Ovary (tissue), 7 donors: ENCODE measurements at regions not wholly inside any gene's neighbourhood (a gene's known extent, or its start where the extent isn't known, plus 50 kb on each side); places are given as distances from the start of the nearest gene placed in this dataset.
"Not testable (repeated sequence)": the region's sequence is repeated elsewhere in the genome, so short reads cannot be mapped to it uniquely, and the experiment has no call there.

Source experiments
- DNase-seq, 5 donors: peaks; one replicate each; pipeline ENCODE4 v3.0.0-alpha.2; 2019 to 2020
- H3K27ac ChIP-seq, 2 donors: fragments of 200-600 bp; one replicate each; pipeline versions ENCODE4 v1.5.1 to v1.8.0; 2019 to 2022
- H3K27me3 ChIP-seq: fragments of 200-600 bp; one replicate; pipeline ENCODE4 v1.8.0; 2022
- H3K36me3 ChIP-seq: fragments of 200-600 bp; sonication (generic); one replicate; pipeline ENCODE4 v1.5.1; 2019
- H3K4me1 ChIP-seq: one replicate; pipeline ENCODE4 v1.8.1; 2013; ENCODE audit warnings: mild to moderate bottlenecking, moderate library complexity; ENCODE audit not compliant: insufficient read depth
- H3K4me3 ChIP-seq: fragments of 200-600 bp; sonication (generic); one replicate; pipeline ENCODE4 v1.5.1; 2017
- H3K9me3 ChIP-seq, 2 donors: fragments of 200-600 bp in 1 of 2; sonication (generic) in 1 of 2; one replicate each; pipeline versions ENCODE4 v1.5.1 to v1.8.1; 2013 to 2019; ENCODE audit warnings: mild to moderate bottlenecking in 1 of 2, moderate library complexity in 1 of 2
- CTCF ChIP-seq, 3 donors: fragments of 450-650 bp in 2 of 3; fragments of 200-600 bp in 1 of 3; IDR thresholded peaks; one replicate each; pipeline versions ENCODE4 v1.5.1 to v1.8.0; 2016 to 2022; ENCODE audit warnings: antibody characterized with exemption in 3 of 3, mild to moderate bottlenecking in 1 of 3
- EP300 ChIP-seq: sonication (generic); formaldehyde crosslinking; IDR thresholded peaks from one replicate; pipeline ENCODE4 v1.6.1; 2017; ENCODE audit warnings: antibody characterized with exemption
- POLR2A ChIP-seq: fragments of 450-650 bp; IDR thresholded peaks from one replicate; pipeline ENCODE4 v1.6.1; 2017; ENCODE audit warnings: antibody characterized with exemption, mild to moderate bottlenecking, moderate library complexity
- WGBS, 3 donors: extraction: QIAGEN DNeasy Blood & Tissue Kit in 1 of 3; methylation state at CpG; one replicate each; pipeline versions ENCODE4 v1.1.5 to v1.1.7; 2013 to 2017; 5-methylcytosine and 5-hydroxymethylcytosine counted together
- intact Hi-C, 4 donors: fragments of 100-400 bp; cut with DNase I; formaldehyde crosslinking; loops; one replicate each; pipeline versions ENCODE4 v1.11.0 to v1.15.1; 2022 to 2023
- donor health status: DM: no; HTN: no; CAD: no; lungs with moderate emphysema.
- donor health status: DM: no; HTN: no; CAD: no.
- donor health status: Bipolar disorder and iron deficiency.
- donor health status: DM: no; HTN: no; CAD: no.
- donor health status: DM: yes; HTN: yes; CAD: no.

DNA sequence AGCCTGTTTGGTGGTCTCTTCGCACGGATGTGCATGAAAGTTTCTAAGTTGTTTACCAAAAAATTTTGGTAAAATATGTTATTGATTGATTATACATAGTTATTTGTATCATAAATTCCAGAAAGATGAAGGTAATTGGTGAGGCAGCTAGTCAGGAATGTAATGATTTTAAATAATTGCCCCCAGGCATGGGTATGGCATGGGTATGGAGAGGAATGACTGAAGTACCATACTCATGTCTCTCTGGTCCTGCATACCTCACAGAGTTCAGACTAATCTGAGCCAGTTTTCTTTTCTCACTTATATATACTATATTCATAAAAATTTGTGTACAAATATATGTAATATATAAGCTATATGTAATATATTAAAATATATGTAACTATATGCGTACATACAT is 329.0 kb upstream of the TECRL start:
- H3K36me3 ChIP-seq, result no peaks in the 10 kb centered on the region

DNA sequence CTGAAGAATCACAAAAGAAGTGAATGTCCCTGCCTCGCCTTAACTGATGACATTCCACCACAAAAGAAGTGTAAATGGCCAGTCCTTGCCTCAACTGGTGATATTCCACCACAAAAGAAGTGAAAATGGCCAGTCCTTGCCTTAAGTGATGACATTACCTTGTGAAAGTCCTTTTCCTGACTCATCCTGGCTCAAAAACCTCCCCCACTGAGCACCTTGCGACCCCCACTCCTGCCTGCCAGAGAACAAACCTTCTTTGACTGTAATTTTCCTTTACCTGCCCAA is 328.5 kb upstream of the TECRL start:
- DNase-seq, H3K9me3 ChIP-seq, H3K27me3 ChIP-seq, H3K27ac ChIP-seq, H3K4me3 ChIP-seq, H3K4me1 ChIP-seq, H3K36me3 ChIP-seq, intact Hi-C loops: not testable (repeated sequence)
- WGBS, 3 donors, result 39 to 56% (median 46%) methylated on average over 2 of the region's 2 CpGs

More for the DNA sequence above, 329.0 kb upstream of the TECRL start:
- DNase-seq, result no peak
- Histone ChIP-seq H3K4me1 (no peaks in the 10 kb centered on the region), H3K9me3 (no peaks in the 10 kb centered on the region), H3K27me3 (no peaks in the 10 kb centered on the region), H3K4me3 (no peak overlapping the region), H3K27ac (no peak overlapping the region)
- no peak for TF ChIP-seq POLR2A
- no peak for TF ChIP-seq EP300
- no peak for TF ChIP-seq CTCF (IDR thresholded peaks at IDR 0.05)
- intact Hi-C loops, result no loop called here
- WGBS, 3 donors, result 85 to 87% (median 87%) methylated on average over 3 of the region's 3 CpGs

DNA sequence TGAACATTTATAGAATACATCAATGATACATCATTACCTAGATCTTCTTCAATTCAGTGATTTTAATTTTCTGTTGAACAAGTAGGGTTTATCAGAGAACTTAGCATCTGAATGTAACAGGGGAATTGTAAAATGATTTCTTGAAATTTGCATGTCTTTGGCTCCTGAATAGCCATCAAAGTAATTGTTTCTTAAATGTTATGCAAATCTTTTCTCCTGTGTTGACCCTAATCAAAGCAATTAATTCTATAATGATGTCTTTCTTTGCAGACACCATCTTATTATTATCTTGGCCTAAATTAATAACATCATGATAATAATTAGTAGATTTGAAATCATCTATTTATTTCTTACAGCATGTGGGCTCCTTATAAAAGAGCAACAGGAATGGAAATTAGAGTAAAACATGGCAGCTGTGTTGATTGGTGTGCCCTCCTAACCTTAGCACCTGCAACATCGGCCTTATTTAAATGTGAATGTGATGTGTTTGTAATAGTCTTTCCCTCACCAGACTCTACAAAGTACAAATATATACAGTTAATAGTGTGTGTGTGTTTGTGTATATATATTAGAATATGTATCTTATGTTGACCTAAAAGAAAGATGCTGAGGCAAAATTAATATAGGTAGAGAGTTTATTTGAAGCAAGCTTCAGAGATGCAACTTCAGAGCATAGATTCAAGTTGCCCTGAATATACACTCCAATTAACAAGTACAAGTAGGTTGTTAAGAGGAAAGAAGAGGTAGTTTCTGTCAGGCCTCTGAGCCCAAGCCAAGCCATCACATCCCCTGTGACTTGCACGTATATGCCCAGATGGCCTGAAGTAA is 328.0 kb upstream of the TECRL start:
- DNase-seq, result no peak
- H3K36me3 ChIP-seq, result no peaks in the 10 kb centered on the region
- intact Hi-C loops, result no loop called here
- no peaks in the 10 kb centered on the region for H3K9me3 ChIP-seq
- WGBS, 3 donors, result 54 to 63% (median 58%) methylated on average over 2 of the region's 2 CpGs
- H3K4me3 ChIP-seq, result no peak overlapping the region
- H3K4me1 ChIP-seq, result no peaks in the 10 kb centered on the region
- TF ChIP-seq POLR2A (no peak), CTCF (IDR thresholded peaks at IDR 0.05) (no peak), EP300 (no peak)
- no peak overlapping the region for H3K27ac ChIP-seq
- no peaks in the 10 kb centered on the region for H3K27me3 ChIP-seq

DNA sequence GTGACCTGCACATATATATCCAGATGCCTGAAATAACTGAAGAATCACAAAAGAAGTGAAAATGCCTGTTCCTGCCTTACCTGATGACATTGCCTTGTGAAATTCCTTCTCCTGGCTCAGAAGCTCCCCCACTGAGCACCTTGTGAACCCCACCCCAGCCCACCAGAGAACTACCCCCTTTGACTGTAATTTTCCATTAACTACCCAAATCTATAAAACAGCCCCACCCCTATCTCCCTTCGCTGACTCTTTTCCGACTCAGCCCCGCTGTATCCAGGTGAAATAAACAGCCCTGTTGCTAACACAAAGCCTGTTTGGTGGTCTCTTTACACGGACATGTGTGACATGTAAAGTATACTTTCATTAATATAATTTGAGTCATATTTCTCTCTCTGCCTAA is 320.3 kb upstream of the TECRL start:
- H3K27ac ChIP-seq, result no peak overlapping the region
- no peak for DNase-seq
- no peak overlapping the region for H3K4me3 ChIP-seq
- H3K9me3 ChIP-seq, result peaks cover 0 to 3% of the 10 kb centered on the region in 2 donors
- TF ChIP-seq CTCF (IDR thresholded peaks at IDR 0.05) (no peak), POLR2A (no peak), EP300 (no peak)
- H3K36me3 ChIP-seq, result no peaks in the 10 kb centered on the region
- 24 to 46% (median 24%) methylated on average over 4 of the region's 4 CpGs for whole genome bisulfite sequencing, 3 donors
- H3K27me3 ChIP-seq, result no peaks in the 10 kb centered on the region
- no peaks in the 10 kb centered on the region for H3K4me1 ChIP-seq
- intact Hi-C loops, result no loop called here

DNA sequence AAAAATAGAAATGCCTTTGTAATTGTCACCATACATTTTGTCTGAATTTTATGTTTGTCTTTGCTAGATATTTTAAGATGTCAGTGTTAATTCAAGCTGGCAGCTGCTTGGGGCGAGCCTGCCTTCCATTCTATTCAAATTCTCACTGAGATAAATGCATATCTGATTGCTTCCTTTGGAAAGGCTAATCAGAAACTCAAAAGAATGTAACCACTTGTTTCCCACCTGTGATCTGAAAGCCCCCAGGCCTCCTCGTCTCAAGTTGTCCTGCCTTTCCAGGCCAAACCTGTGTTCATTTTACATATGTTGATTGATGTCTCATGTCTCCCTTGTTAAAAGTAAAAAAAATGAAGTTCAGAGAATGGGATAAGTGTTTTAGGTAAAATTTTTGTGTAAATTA is 318.7 kb upstream of the TECRL start:
- no peak for DNase-seq
- no peaks in the 10 kb centered on the region for H3K27me3 ChIP-seq
- no peaks in the 10 kb centered on the region for H3K4me1 ChIP-seq
- intact Hi-C loops, result no loop called here
- no peak for TF ChIP-seq EP300
- no peak for TF ChIP-seq POLR2A
- no peak for TF ChIP-seq CTCF (IDR thresholded peaks at IDR 0.05)
- H3K36me3 ChIP-seq, result no peaks in the 10 kb centered on the region
- peaks cover 0 to 3% of the 10 kb centered on the region in 2 donors for H3K9me3 ChIP-seq
- no peak overlapping the region for H3K27ac ChIP-seq
- no peak overlapping the region for H3K4me3 ChIP-seq
- WGBS, 3 donors, result 39 to 44% (median 40%) methylated on average over 2 of the region's 2 CpGs

GRCh38 chr4:64727391-64727790 is 318.1 kb upstream of the TECRL start:
- WGBS, 3 donors, result 65 to 75% (median 71%) methylated on average over 5 of the region's 5 CpGs
- H3K36me3 ChIP-seq, DNase-seq: not testable (repeated sequence)

More at GRCh38 chr4:64727391-64727790, 318.1 kb upstream of the TECRL start:
- H3K9me3 ChIP-seq, H3K4me3 ChIP-seq, H3K4me1 ChIP-seq, intact Hi-C loops, H3K27me3 ChIP-seq, H3K27ac ChIP-seq: not testable (repeated sequence)
